A172 (cell line): ENCODE measurements at regions not wholly inside any gene's neighbourhood (a gene's known extent, or its start where the extent isn't known, plus 50 kb on each side); places are given as distances from the start of the nearest gene placed in this dataset.

Experiments used
- DNase-seq: peaks from one replicate; pipeline ENCODE4 v3.0.0-alpha.2; 2015; ENCODE audit warnings: low spot score

- no peak for DNase-seq
Observed at GRCh38 chr16:50924759-50925545, 183.1 kb downstream of the CYLD start.

- DNase-seq, result no peak
Observed at GRCh38 chr16:50917950-50918703, 176.2 kb downstream of the CYLD start.

- DNase-seq, result no peak
Observed at GRCh38 chr16:50916040-50916439, 174.2 kb downstream of the CYLD start.

GRCh38 chr16:50915120-50915519 lies 173.2 kb downstream of the CYLD start:
- no peak for DNase-seq

GRCh38 chr16:50910736-50911100 lies 168.8 kb downstream of the CYLD start:
- no peak for DNase-seq

GRCh38 chr16:50909831-50910735 lies 168.2 kb downstream of the CYLD start:
- DNase-seq, result no peak

- no peak for DNase-seq
Observed at GRCh38 chr16:50908468-50908867, 166.6 kb downstream of the CYLD start.

GRCh38 chr16:50906454-50906853 lies 164.6 kb downstream of the CYLD start:
- no peak for DNase-seq

GRCh38 chr16:50902457-50902856 lies 160.6 kb downstream of the CYLD start:
- DNase-seq, result no peak

GRCh38 chr16:50901062-50901461 lies 159.2 kb downstream of the CYLD start:
- DNase-seq, result no peak

GRCh38 chr16:50900391-50900942 lies 158.6 kb downstream of the CYLD start:
- no peak for DNase-seq

GRCh38 chr16:50899951-50900350 lies 158.1 kb downstream of the CYLD start:
- DNase-seq, result no peak

GRCh38 chr16:50889746-50890145 lies 147.9 kb downstream of the CYLD start:
- no peak for DNase-seq

- DNase-seq, result no peak
Observed at GRCh38 chr16:50889276-50889675, 147.4 kb downstream of the CYLD start.

- DNase-seq, result no peak
Observed at GRCh38 chr16:50888486-50889261, 146.8 kb downstream of the CYLD start.

- DNase-seq, result no peak
Observed at GRCh38 chr16:50887500-50888298, 145.8 kb downstream of the CYLD start.

- DNase-seq, result no peak
Observed at GRCh38 chr16:50884066-50884860, 142.4 kb downstream of the CYLD start.

GRCh38 chr16:50881956-50882355 lies 140.1 kb downstream of the CYLD start:
- DNase-seq, result no peak

GRCh38 chr16:50881331-50881830 lies 139.5 kb downstream of the CYLD start:
- no peak for DNase-seq
